Testis (tissue), 2 donors: ENCODE measurements at regions not wholly inside any gene's neighbourhood (a gene's known extent, or its start where the extent isn't known, plus 50 kb on each side); places are given as distances from the start of the nearest gene placed in this dataset.

ENCODE experiments used
- DNase-seq: peaks from one replicate; pipeline ENCODE4 v3.0.0-alpha.2; 2019
- H3K27ac ChIP-seq, 2 donors: fragments of 200-600 bp; sonication (generic); one replicate each; pipeline ENCODE4 v1.5.1; 2019
- H3K27me3 ChIP-seq: fragments of 200-600 bp; sonication (generic); one replicate; pipeline ENCODE4 v1.5.1; 2019
- H3K36me3 ChIP-seq: fragments of 200-600 bp; sonication (generic); one replicate; pipeline ENCODE4 v1.5.1; 2017; ENCODE audit warnings: low read depth; ENCODE audit errors: missing control alignments
- H3K4me1 ChIP-seq: fragments of 200-600 bp; sonication (generic); one replicate; pipeline ENCODE4 v1.5.1; 2019
- H3K4me3 ChIP-seq, 2 donors: fragments of 200-600 bp; sonication (generic); one replicate each; pipeline ENCODE4 v1.5.1; 2017 to 2019
- H3K9me3 ChIP-seq: fragments of 200-600 bp; sonication (generic); one replicate; pipeline ENCODE4 v1.5.1; 2017
- CTCF ChIP-seq, 3 experiments: fragments of 450-650 bp in 2 of 3; fragments of 200-600 bp in 1 of 3; sonication (generic) in 1 of 3; IDR thresholded peaks; one replicate each; pipeline ENCODE4 v1.5.1; 2016 to 2019; ENCODE audit warnings: antibody characterized with exemption in 3 of 3, mild to moderate bottlenecking in 2 of 3, moderate library complexity in 1 of 3
- POLR2A ChIP-seq: fragments of 450-650 bp; IDR thresholded peaks from one replicate; pipeline ENCODE4 v1.6.1; 2017; ENCODE audit warnings: antibody characterized with exemption, mild to moderate bottlenecking, moderate library complexity
- WGBS, 2 donors: methylation state at CpG; one replicate each; pipeline ENCODE4 v1.1.5; 2018; 5-methylcytosine and 5-hydroxymethylcytosine counted together
- intact Hi-C: fragments of 100-400 bp; cut with DNase I; formaldehyde crosslinking; loops from one replicate; pipeline ENCODE4 v1.15.1; 2023; ENCODE audit warnings: low total_unique reads

- Histone ChIP-seq H3K4me1 (no peaks in the 10 kb centered on the region), H3K27ac (no peak overlapping the region), H3K36me3 (no peaks in the 10 kb centered on the region), H3K4me3 (no peak overlapping the region), H3K27me3 (no peaks in the 10 kb centered on the region), H3K9me3 (no peaks in the 10 kb centered on the region)
- DNase-seq, result no peak
- intact Hi-C loops, result no loop called here
- TF ChIP-seq CTCF (IDR thresholded peaks at IDR 0.05) (no peak), POLR2A (no peak)
These were observed 189.2 kb downstream of the LRIG3 start for GRCh38 chr12:58731096-58731495.

GRCh38 chr12:58732894-58733293 lies 187.4 kb downstream of the LRIG3 start:
- H3K27ac ChIP-seq, result no peak overlapping the region
- no peak overlapping the region for H3K4me3 ChIP-seq
- H3K36me3 ChIP-seq, result no peaks in the 10 kb centered on the region
- TF ChIP-seq CTCF (IDR thresholded peaks at IDR 0.05) (no peak), POLR2A (no peak)
- no peaks in the 10 kb centered on the region for H3K9me3 ChIP-seq
- WGBS, 2 donors, result 71 to 72% methylated on average over 3 of the region's 3 CpGs
- intact Hi-C loops, result no loop called here
- no peaks in the 10 kb centered on the region for H3K4me1 ChIP-seq
- DNase-seq, result no peak
- no peaks in the 10 kb centered on the region for H3K27me3 ChIP-seq

GRCh38 chr12:58741226-58741625 lies 179.1 kb downstream of the LRIG3 start:
- Histone ChIP-seq H3K4me1 (no peaks in the 10 kb centered on the region), H3K27ac (no peak overlapping the region), H3K4me3 (no peak overlapping the region), H3K36me3 (no peaks in the 10 kb centered on the region), H3K9me3 (no peaks in the 10 kb centered on the region), H3K27me3 (no peaks in the 10 kb centered on the region)
- TF ChIP-seq POLR2A (no peak), CTCF (IDR thresholded peaks at IDR 0.05) (no peak)
- DNase-seq, result no peak
- 95 to 100% methylated on average over 2 of the region's 2 CpGs for WGBS, 2 donors
- intact Hi-C loops, result no loop called here

- Histone ChIP-seq H3K27ac (no peak overlapping the region), H3K36me3 (no peaks in the 10 kb centered on the region), H3K4me3 (no peak overlapping the region), H3K4me1 (no peaks in the 10 kb centered on the region), H3K27me3 (no peaks in the 10 kb centered on the region), H3K9me3 (no peaks in the 10 kb centered on the region)
- TF ChIP-seq CTCF (IDR thresholded peaks at IDR 0.05) (no peak), POLR2A (no peak)
- intact Hi-C loops, result no loop called here
- DNase-seq, result no peak
- WGBS, 2 donors, result 81 to 89% methylated on average over 4 of the region's 4 CpGs
These were observed 174.8 kb downstream of the LRIG3 start for GRCh38 chr12:58745348-58746125.

- H3K4me1 ChIP-seq, result no peaks in the 10 kb centered on the region
- TF ChIP-seq CTCF (IDR thresholded peaks at IDR 0.05) (no peak), POLR2A (no peak)
- no peak overlapping the region for H3K4me3 ChIP-seq
- WGBS, 2 donors, result 70 to 90% methylated on average over 2 of the region's 2 CpGs
- H3K36me3 ChIP-seq, result no peaks in the 10 kb centered on the region
- DNase-seq, result no peak
- no peaks in the 10 kb centered on the region for H3K27me3 ChIP-seq
- H3K9me3 ChIP-seq, result no peaks in the 10 kb centered on the region
- intact Hi-C loops, result no loop called here
- no peak overlapping the region for H3K27ac ChIP-seq
These were observed 172.8 kb downstream of the LRIG3 start for GRCh38 chr12:58747533-58747932.
